ENCODE measurements at regions not wholly inside any gene's neighbourhood (a gene's known extent, or its start where the extent isn't known, plus 50 kb on each side); places are given as distances from the start of the nearest gene placed in this dataset.

DNA sequence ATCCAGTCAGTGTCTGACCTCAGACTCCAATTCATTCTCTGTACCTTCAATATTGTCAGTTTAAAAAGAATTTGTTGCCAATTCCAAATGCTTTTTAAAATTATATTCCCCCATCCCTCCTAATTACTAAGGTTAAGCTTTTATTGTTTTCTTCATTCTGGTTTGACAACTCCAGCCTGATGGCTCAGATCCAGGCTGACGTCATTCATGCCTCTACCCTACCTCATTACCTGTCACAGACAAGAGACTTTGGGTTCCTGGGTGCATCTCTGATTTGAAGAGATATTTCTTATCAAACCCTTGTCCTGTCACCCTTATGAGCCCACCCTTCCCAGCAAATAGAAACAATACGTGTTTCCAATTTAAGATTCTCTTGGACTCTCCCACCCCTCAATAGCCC lies 300.2 kb upstream of the CLNK start:
- no peak overlapping the region for H3K27ac ChIP-seq (ENCODE audit: low read depth, low read length, poor library complexity, severe bottlenecking)

DNA sequence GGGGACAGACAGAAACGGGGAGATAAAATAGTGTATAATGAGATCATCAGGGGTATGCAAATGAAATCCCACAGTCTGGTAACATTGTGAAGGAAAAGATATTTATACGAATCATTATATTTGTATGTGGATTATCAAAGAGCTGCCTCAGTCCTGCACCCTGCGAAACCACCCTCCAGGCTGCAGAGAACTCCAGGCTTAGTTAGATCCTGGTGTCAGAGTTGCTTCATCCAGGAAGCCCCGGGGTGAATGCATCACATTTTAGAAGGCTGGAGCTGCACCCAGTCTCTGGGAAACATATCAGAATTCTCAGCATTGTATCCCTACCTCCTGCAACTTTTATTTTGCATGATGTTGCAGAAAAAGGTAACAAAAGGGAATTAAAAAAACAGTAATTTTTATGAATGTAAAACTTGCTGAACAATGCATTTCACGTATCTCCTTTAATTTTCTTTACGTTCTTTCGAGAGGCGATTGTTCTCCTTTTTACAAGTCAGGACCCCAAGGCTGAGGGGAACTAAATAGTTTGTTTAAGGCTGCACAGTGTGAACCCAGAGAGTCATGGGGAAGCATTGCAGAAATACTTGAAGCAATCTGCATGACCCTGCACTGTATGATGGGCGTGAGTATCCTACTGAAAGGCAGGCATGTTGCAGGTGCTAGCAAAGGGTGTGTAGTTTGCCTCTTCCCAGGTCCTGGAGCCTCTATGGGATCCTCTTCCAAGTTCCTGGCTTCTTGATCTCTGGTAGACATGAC lies 299.5 kb upstream of the CLNK start:
- TF ChIP-seq, protein P1, sequence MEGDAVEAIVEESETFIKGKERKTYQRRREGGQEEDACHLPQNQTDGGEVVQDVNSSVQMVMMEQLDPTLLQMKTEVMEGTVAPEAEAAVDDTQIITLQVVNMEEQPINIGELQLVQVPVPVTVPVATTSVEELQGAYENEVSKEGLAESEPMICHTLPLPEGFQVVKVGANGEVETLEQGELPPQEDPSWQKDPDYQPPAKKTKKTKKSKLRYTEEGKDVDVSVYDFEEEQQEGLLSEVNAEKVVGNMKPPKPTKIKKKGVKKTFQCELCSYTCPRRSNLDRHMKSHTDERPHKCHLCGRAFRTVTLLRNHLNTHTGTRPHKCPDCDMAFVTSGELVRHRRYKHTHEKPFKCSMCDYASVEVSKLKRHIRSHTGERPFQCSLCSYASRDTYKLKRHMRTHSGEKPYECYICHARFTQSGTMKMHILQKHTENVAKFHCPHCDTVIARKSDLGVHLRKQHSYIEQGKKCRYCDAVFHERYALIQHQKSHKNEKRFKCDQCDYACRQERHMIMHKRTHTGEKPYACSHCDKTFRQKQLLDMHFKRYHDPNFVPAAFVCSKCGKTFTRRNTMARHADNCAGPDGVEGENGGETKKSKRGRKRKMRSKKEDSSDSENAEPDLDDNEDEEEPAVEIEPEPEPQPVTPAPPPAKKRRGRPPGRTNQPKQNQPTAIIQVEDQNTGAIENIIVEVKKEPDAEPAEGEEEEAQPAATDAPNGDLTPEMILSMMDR (IDR thresholded peaks at IDR 0.05; ENCODE audit: low read length): no peak
- H2AFZ ChIP-seq (ENCODE audit: low read length): no peak overlapping the region
- no peak overlapping the region for H3K27ac ChIP-seq (ENCODE audit: low read depth, low read length, poor library complexity, severe bottlenecking)

More for the DNA sequence above, 300.2 kb upstream of the CLNK start:
- Histone ChIP-seq H3K9ac (ENCODE audit: low read length) (no peak overlapping the region), H3K79me2 (ENCODE audit: insufficient read depth, low read length) (no peaks in the 10 kb centered on the region), H3F3A (ENCODE audit: insufficient read depth, low read length) (no peaks in the 10 kb centered on the region), H2AFZ (ENCODE audit: low read length) (no peak overlapping the region), H3K9me3 (ENCODE audit: low read length) (no peaks in the 10 kb centered on the region), H3K27me3 (ENCODE audit: insufficient read depth, low read length) (no peaks in the 10 kb centered on the region), H3K4me3 (ENCODE audit: low read depth, low read length, poor library complexity, severe bottlenecking) (no peak overlapping the region), H4K20me1 (ENCODE audit: insufficient read depth, low read length) (no peaks in the 10 kb centered on the region), H3K36me3 (ENCODE audit: insufficient read depth, low read length) (no peaks in the 10 kb centered on the region), H3K4me2 (ENCODE audit: low read length) (no peak overlapping the region), H3K9me2 (ENCODE audit: low read depth, low read length) (no peaks in the 10 kb centered on the region), H3K4me1 (ENCODE audit: insufficient read depth, low read length, severe bottlenecking) (no peaks in the 10 kb centered on the region)
- no peak for TF ChIP-seq EZH2 (IDR thresholded peaks at IDR 0.05; ENCODE audit: borderline replicate concordance, low read length)
- TF ChIP-seq, protein P1 (IDR thresholded peaks at IDR 0.05; ENCODE audit: low read length): no peak

DNA sequence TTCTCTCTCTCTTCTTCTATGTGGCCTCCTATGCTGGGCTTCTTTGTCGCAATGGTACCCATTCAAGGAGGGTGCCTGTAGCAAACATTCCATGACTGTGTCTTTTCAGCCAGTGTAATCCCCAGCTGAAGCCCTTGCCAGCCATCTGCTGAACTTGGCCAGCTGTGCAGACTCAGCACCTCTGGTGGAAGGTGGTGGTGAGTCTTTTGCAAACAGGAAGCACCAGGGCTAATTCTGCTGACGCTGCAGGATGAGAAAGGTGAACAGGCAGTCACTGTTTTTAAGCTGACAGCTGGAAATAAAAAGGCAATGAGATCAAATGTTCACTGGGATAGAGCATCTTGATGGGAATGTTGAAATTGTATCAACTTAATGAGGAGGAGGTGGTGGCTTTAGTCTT lies 298.7 kb upstream of the CLNK start:
- H3K27me3 ChIP-seq (ENCODE audit: insufficient read depth, low read length): no peaks in the 10 kb centered on the region
- H3K9me3 ChIP-seq (ENCODE audit: low read length): no peaks in the 10 kb centered on the region
- no peak overlapping the region for H3K4me2 ChIP-seq (ENCODE audit: low read length)
- no peak overlapping the region for H2AFZ ChIP-seq (ENCODE audit: low read length)
- H3K9ac ChIP-seq (ENCODE audit: low read length): no peak overlapping the region
- no peaks in the 10 kb centered on the region for H3K4me1 ChIP-seq (ENCODE audit: insufficient read depth, low read length, severe bottlenecking)
- H3F3A ChIP-seq (ENCODE audit: insufficient read depth, low read length): no peaks in the 10 kb centered on the region
- TF ChIP-seq, protein P1 (IDR thresholded peaks at IDR 0.05; ENCODE audit: low read length): no peak
- TF ChIP-seq EZH2 (IDR thresholded peaks at IDR 0.05; ENCODE audit: borderline replicate concordance, low read length): no peak
- H3K9me2 ChIP-seq (ENCODE audit: low read depth, low read length): no peaks in the 10 kb centered on the region
- no peak overlapping the region for H3K4me3 ChIP-seq (ENCODE audit: low read depth, low read length, poor library complexity, severe bottlenecking)
- H3K79me2 ChIP-seq (ENCODE audit: insufficient read depth, low read length): no peaks in the 10 kb centered on the region
- no peaks in the 10 kb centered on the region for H3K36me3 ChIP-seq (ENCODE audit: insufficient read depth, low read length)
- no peaks in the 10 kb centered on the region for H4K20me1 ChIP-seq (ENCODE audit: insufficient read depth, low read length)
- H3K27ac ChIP-seq (ENCODE audit: low read depth, low read length, poor library complexity, severe bottlenecking): no peak overlapping the region

More for the DNA sequence above, 299.5 kb upstream of the CLNK start:
- Histone ChIP-seq H3K27me3 (ENCODE audit: insufficient read depth, low read length) (no peaks in the 10 kb centered on the region), H3K4me2 (ENCODE audit: low read length) (no peak overlapping the region), H3F3A (ENCODE audit: insufficient read depth, low read length) (no peaks in the 10 kb centered on the region), H3K79me2 (ENCODE audit: insufficient read depth, low read length) (no peaks in the 10 kb centered on the region), H4K20me1 (ENCODE audit: insufficient read depth, low read length) (no peaks in the 10 kb centered on the region), H3K9ac (ENCODE audit: low read length) (no peak overlapping the region), H3K9me2 (ENCODE audit: low read depth, low read length) (no peaks in the 10 kb centered on the region), H3K9me3 (ENCODE audit: low read length) (no peaks in the 10 kb centered on the region), H3K4me3 (ENCODE audit: low read depth, low read length, poor library complexity, severe bottlenecking) (no peak overlapping the region), H3K36me3 (ENCODE audit: insufficient read depth, low read length) (no peaks in the 10 kb centered on the region), H3K4me1 (ENCODE audit: insufficient read depth, low read length, severe bottlenecking) (no peaks in the 10 kb centered on the region)

Measured in OCI-LY1 (cell line).